Sigmoid colon (tissue), 4 donors: ENCODE measurements at regions not wholly inside any gene's neighbourhood (a gene's known extent, or its start where the extent isn't known, plus 50 kb on each side); places are given as distances from the start of the nearest gene placed in this dataset.

Source experiments
- POLR2A ChIP-seq, 2 donors: fragments of 450-650 bp; IDR thresholded peaks; one replicate each; pipeline ENCODE4 v1.6.1; 2016; ENCODE audit warnings: antibody characterized with exemption in 2 of 2, mild to moderate bottlenecking in 2 of 2, moderate library complexity in 2 of 2
- POLR2AphosphoS5 ChIP-seq, 4 donors: sonication (generic); formaldehyde crosslinking; IDR thresholded peaks; one replicate each; pipeline ENCODE4 v1.6.1; 2017; ENCODE audit warnings: antibody characterized with exemption in 4 of 4
- TF ChIP-seq, protein P1 (sequence below), 4 experiments: fragments of 450-650 bp in 3 of 4; fragments of 200-600 bp in 1 of 4; IDR thresholded peaks; one replicate each; pipeline ENCODE4 v1.5.1; 2016 to 2019; ENCODE audit warnings: antibody characterized with exemption in 4 of 4, mild to moderate bottlenecking in 3 of 4, moderate library complexity in 2 of 4

DNA sequence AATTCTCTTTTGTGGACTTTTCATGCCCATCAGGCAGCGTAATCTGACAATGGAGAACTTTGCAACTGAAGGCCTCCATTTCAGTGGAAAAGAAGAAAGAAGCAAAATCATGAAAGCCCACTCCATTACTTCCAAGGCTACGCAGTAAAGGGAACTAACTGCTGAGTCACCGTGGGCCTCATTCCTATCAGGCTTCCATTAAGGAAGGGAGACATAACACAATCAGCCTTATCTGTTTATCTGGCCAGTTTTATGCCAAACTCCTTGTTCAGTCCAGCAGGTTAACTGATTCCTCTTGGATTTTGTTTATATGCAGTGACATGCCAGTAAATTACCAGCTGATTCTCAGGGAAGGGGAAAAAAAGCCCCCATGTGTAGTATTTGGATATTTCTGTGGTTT, 56.8 kb upstream of the KATNAL1 start:
- TF ChIP-seq, protein P1, sequence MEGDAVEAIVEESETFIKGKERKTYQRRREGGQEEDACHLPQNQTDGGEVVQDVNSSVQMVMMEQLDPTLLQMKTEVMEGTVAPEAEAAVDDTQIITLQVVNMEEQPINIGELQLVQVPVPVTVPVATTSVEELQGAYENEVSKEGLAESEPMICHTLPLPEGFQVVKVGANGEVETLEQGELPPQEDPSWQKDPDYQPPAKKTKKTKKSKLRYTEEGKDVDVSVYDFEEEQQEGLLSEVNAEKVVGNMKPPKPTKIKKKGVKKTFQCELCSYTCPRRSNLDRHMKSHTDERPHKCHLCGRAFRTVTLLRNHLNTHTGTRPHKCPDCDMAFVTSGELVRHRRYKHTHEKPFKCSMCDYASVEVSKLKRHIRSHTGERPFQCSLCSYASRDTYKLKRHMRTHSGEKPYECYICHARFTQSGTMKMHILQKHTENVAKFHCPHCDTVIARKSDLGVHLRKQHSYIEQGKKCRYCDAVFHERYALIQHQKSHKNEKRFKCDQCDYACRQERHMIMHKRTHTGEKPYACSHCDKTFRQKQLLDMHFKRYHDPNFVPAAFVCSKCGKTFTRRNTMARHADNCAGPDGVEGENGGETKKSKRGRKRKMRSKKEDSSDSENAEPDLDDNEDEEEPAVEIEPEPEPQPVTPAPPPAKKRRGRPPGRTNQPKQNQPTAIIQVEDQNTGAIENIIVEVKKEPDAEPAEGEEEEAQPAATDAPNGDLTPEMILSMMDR (IDR thresholded peaks at IDR 0.05), result no peak
- no peak for TF ChIP-seq POLR2AphosphoS5 (IDR thresholded peaks at IDR 0.05)
- TF ChIP-seq POLR2A (IDR thresholded peaks at IDR 0.05), result no peak
